ENCODE measurements at regions not wholly inside any gene's neighbourhood (a gene's known extent, or its start where the extent isn't known, plus 50 kb on each side); places are given as distances from the start of the nearest gene placed in this dataset.

GRCh38 chr15:92224843-92225242 lies 168.8 kb upstream of the ST8SIA2 start:
- H3K4me3 Mint-ChIP-seq: no peak overlapping the region

GRCh38 chr15:92226020-92226612 lies 167.6 kb upstream of the ST8SIA2 start:
- no peak for DNase-seq
- POLR2A ChIA-PET: no interaction called here

More at GRCh38 chr15:92224843-92225242, 168.8 kb upstream of the ST8SIA2 start:
- ChIA-PET POLR2A (no interaction called here), CTCF (no interaction called here)
- H3K27me3 Mint-ChIP-seq: peaks cover 9% of the 10 kb centered on the region
- no peaks in the 10 kb centered on the region for H3K4me1 Mint-ChIP-seq
- H3K36me3 Mint-ChIP-seq (ENCODE audit: low read depth): no peaks in the 10 kb centered on the region
- DNase-seq: no peak
- peaks cover 3% of the 10 kb centered on the region for H3K9me3 Mint-ChIP-seq
- no peak overlapping the region for H3K27ac Mint-ChIP-seq

DNA sequence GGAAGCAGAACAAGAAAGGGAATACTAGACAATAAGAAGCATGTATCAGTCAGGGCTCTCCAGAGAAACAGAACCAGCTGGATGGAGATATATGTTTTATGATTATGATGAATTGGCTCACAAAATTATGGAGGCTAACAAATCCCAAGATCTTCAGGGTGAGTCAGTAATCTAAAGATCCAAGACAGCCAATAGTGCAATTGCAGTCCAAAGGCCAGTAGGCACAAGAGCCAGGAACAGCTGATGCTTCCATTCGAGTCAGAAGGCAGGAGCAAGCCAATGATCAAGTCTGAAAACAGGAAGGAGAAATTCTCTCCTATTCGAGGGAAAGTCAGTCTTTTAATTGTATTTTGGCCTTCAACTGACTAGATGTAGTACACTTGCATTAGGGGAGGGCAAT lies 164.9 kb upstream of the ST8SIA2 start:
- no peak for DNase-seq
- CTCF ChIA-PET: interaction anchor here (0.6 kb wide), 2 partner anchors 139 to 441 kb away, joined by 3 to 4 read pairs; no protein-coding TSS in a partner anchor
- H3K4me3 Mint-ChIP-seq: no peak overlapping the region
- H3K27me3 Mint-ChIP-seq: peaks cover 8% of the 10 kb centered on the region
- POLR2A ChIA-PET: no interaction called here
- no peaks in the 10 kb centered on the region for H3K4me1 Mint-ChIP-seq
- H3K36me3 Mint-ChIP-seq (ENCODE audit: low read depth): no peaks in the 10 kb centered on the region
- H3K9me3 Mint-ChIP-seq: peaks cover 1% of the 10 kb centered on the region
- no peak overlapping the region for H3K27ac Mint-ChIP-seq

More at GRCh38 chr15:92226020-92226612, 167.6 kb upstream of the ST8SIA2 start:
- no peak overlapping the region for H3K27ac Mint-ChIP-seq
- H3K4me1 Mint-ChIP-seq: no peaks in the 10 kb centered on the region
- peaks cover 9% of the 10 kb centered on the region for H3K27me3 Mint-ChIP-seq
- no peak overlapping the region for H3K4me3 Mint-ChIP-seq
- H3K9me3 Mint-ChIP-seq: peaks cover 3% of the 10 kb centered on the region
- H3K36me3 Mint-ChIP-seq (ENCODE audit: low read depth): no peaks in the 10 kb centered on the region
- CTCF ChIA-PET: interaction anchor here (1.3 kb wide), 1 partner anchor 34 kb away, joined by 3 read pairs; no protein-coding TSS in a partner anchor

DNA sequence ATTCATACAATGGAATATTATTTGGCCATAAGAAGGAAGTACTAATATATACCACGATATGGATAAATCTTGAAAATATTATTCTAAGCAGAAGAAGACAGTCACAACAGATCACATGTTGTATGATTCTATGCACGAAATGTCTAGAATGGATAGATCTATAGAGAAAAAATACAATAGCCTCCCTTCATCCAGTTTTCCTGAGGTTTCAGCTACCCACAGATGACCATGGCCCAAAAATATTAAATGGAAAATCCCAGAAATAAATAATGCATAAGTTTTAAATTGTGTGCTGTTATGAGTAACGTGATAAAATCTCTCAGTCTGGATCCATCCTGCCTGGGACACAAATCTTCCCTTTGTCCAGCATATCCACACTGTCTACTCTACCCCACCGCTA lies 162.2 kb upstream of the ST8SIA2 start:
- ChIA-PET CTCF (no interaction called here), POLR2A (no interaction called here)
- no peak for DNase-seq
- no peaks in the 10 kb centered on the region for H3K9me3 Mint-ChIP-seq
- no peak overlapping the region for H3K27ac Mint-ChIP-seq
- no peaks in the 10 kb centered on the region for H3K36me3 Mint-ChIP-seq (ENCODE audit: low read depth)
- no peak overlapping the region for H3K4me3 Mint-ChIP-seq
- H3K4me1 Mint-ChIP-seq: no peaks in the 10 kb centered on the region
- peaks cover 6% of the 10 kb centered on the region for H3K27me3 Mint-ChIP-seq

DNA sequence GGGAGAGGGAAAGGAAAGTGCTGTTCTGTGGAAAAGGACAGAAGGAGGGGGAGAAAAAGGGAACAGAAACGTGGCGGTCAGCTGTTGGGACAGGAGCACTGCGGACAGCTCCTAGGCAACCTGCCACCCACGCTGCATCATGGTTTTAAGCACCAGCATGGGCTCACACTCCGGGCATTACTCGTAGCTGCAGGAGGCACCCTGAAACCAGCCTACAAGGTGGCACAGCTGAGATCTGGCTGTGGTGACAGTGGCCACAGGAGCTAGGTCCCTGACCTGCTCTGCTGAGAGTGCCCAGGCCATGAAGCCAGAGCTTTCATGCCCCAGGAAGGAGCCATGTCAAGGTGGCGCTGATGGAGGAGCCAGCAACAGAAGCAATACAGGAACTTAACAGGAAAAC lies 161.4 kb upstream of the ST8SIA2 start:
- Mint-ChIP-seq H3K4me3 (no peak overlapping the region), H3K9me3 (no peaks in the 10 kb centered on the region), H3K36me3 (ENCODE audit: low read depth) (no peaks in the 10 kb centered on the region), H3K27ac (no peak overlapping the region), H3K27me3 (peaks cover 6% of the 10 kb centered on the region), H3K4me1 (no peaks in the 10 kb centered on the region)
- ChIA-PET CTCF (no interaction called here), POLR2A (no interaction called here)
- no peak for DNase-seq

GRCh38 chr15:92232876-92233275 lies 160.8 kb upstream of the ST8SIA2 start:
- Mint-ChIP-seq H3K4me3 (no peak overlapping the region), H3K27ac (no peak overlapping the region), H3K4me1 (no peaks in the 10 kb centered on the region), H3K27me3 (peaks cover 6% of the 10 kb centered on the region), H3K36me3 (ENCODE audit: low read depth) (no peaks in the 10 kb centered on the region), H3K9me3 (no peaks in the 10 kb centered on the region)
- POLR2A ChIA-PET: no interaction called here
- CTCF ChIA-PET: no interaction called here
- no peak for DNase-seq

GRCh38 chr15:92243227-92243626 lies 150.5 kb upstream of the ST8SIA2 start:
- Mint-ChIP-seq H3K4me3 (no peak overlapping the region), H3K27me3 (peaks cover 19% of the 10 kb centered on the region), H3K27ac (no peak overlapping the region), H3K9me3 (peaks cover 3% of the 10 kb centered on the region), H3K36me3 (ENCODE audit: low read depth) (no peaks in the 10 kb centered on the region), H3K4me1 (no peaks in the 10 kb centered on the region)
- no peak for DNase-seq
- ChIA-PET POLR2A (no interaction called here), CTCF (no interaction called here)

- Mint-ChIP-seq H3K27ac (no peak overlapping the region), H3K4me3 (no peak overlapping the region), H3K4me1 (no peaks in the 10 kb centered on the region), H3K36me3 (ENCODE audit: low read depth) (no peaks in the 10 kb centered on the region), H3K9me3 (no peaks in the 10 kb centered on the region), H3K27me3 (peaks cover 19% of the 10 kb centered on the region)
- no peak for DNase-seq
- ChIA-PET POLR2A (no interaction called here), CTCF (no interaction called here)
Observed at GRCh38 chr15:92244703-92245102, 149.0 kb upstream of the ST8SIA2 start.

GRCh38 chr15:92247649-92248242 lies 145.9 kb upstream of the ST8SIA2 start:
- CTCF ChIA-PET: no interaction called here
- H3K27me3 Mint-ChIP-seq: peaks cover 16% of the 10 kb centered on the region
- H3K27ac Mint-ChIP-seq: no peak overlapping the region
- no peaks in the 10 kb centered on the region for H3K36me3 Mint-ChIP-seq (ENCODE audit: low read depth)
- no peaks in the 10 kb centered on the region for H3K4me1 Mint-ChIP-seq
- DNase-seq: no peak
- POLR2A ChIA-PET: no interaction called here
- H3K9me3 Mint-ChIP-seq: no peaks in the 10 kb centered on the region
- H3K4me3 Mint-ChIP-seq: no peak overlapping the region

- DNase-seq: no peak
- H3K36me3 Mint-ChIP-seq (ENCODE audit: low read depth): no peaks in the 10 kb centered on the region
- no peaks in the 10 kb centered on the region for H3K9me3 Mint-ChIP-seq
- ChIA-PET POLR2A (no interaction called here), CTCF (interaction anchor here (1.5 kb wide), 1 partner anchor 29 kb away, joined by 3 read pairs; no protein-coding TSS in a partner anchor)
- H3K27me3 Mint-ChIP-seq: peaks cover 8% of the 10 kb centered on the region
- no peak overlapping the region for H3K4me3 Mint-ChIP-seq
- H3K27ac Mint-ChIP-seq: no peak overlapping the region
- no peaks in the 10 kb centered on the region for H3K4me1 Mint-ChIP-seq
Observed at GRCh38 chr15:92266796-92267685, 126.6 kb upstream of the ST8SIA2 start.

DNA sequence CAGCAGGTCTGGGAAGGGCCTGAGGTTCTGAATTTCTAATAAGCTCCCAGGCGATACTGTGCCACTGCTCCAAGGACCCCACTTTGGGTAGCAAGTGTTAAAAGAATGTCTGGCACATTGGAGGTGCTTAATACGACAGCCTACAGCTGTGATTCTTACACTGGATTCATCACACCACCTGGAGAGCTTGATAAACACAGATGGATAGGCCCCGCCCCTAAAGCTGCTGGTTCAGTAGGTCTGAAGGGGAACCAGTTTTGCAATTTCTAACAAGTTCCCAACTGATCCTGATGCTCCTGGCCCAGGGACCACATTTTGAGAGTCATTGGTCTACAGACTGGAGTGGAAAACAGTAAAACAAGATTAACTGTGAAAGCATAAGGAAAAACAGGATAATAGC lies 124.8 kb upstream of the ST8SIA2 start:
- CTCF ChIA-PET: interaction anchor here (0.6 to 1.4 kb wide), 4 partner anchors 9 to 129 kb away, joined by 3 to 4 read pairs (median 4); no protein-coding TSS in a partner anchor
- no peak overlapping the region for H3K4me3 Mint-ChIP-seq

GRCh38 chr15:92271179-92271578 lies 122.5 kb upstream of the ST8SIA2 start:
- H3K27ac Mint-ChIP-seq: no peak overlapping the region
- POLR2A ChIA-PET: no interaction called here

More for the DNA sequence above, 124.8 kb upstream of the ST8SIA2 start:
- POLR2A ChIA-PET: no interaction called here
- peaks cover 8% of the 10 kb centered on the region for H3K27me3 Mint-ChIP-seq
- H3K4me1 Mint-ChIP-seq: no peaks in the 10 kb centered on the region
- no peaks in the 10 kb centered on the region for H3K36me3 Mint-ChIP-seq (ENCODE audit: low read depth)
- no peak overlapping the region for H3K27ac Mint-ChIP-seq
- no peaks in the 10 kb centered on the region for H3K9me3 Mint-ChIP-seq
- DNase-seq: no peak

GRCh38 chr15:92272106-92272505 lies 121.6 kb upstream of the ST8SIA2 start:
- H3K9me3 Mint-ChIP-seq: no peaks in the 10 kb centered on the region
- H3K4me3 Mint-ChIP-seq: no peak overlapping the region
- peaks cover 5% of the 10 kb centered on the region for H3K27me3 Mint-ChIP-seq
- no peaks in the 10 kb centered on the region for H3K4me1 Mint-ChIP-seq
- no peak overlapping the region for H3K27ac Mint-ChIP-seq
- no peak for DNase-seq
- no peaks in the 10 kb centered on the region for H3K36me3 Mint-ChIP-seq (ENCODE audit: low read depth)
- POLR2A ChIA-PET: no interaction called here
- CTCF ChIA-PET: interaction anchor here (0.6 to 0.8 kb wide), 2 partner anchors 174 to 310 kb away, joined by 3 read pairs; no protein-coding TSS in a partner anchor

More at GRCh38 chr15:92271179-92271578, 122.5 kb upstream of the ST8SIA2 start:
- Mint-ChIP-seq H3K4me1 (no peaks in the 10 kb centered on the region), H3K9me3 (no peaks in the 10 kb centered on the region), H3K27me3 (peaks cover 4% of the 10 kb centered on the region), H3K36me3 (ENCODE audit: low read depth) (no peaks in the 10 kb centered on the region), H3K4me3 (no peak overlapping the region)
- DNase-seq: no peak
- CTCF ChIA-PET: no interaction called here
